ENCODE measurements at regions not wholly inside any gene's neighbourhood (a gene's known extent, or its start where the extent isn't known, plus 50 kb on each side); places are given as distances from the start of the nearest gene placed in this dataset.

DNA sequence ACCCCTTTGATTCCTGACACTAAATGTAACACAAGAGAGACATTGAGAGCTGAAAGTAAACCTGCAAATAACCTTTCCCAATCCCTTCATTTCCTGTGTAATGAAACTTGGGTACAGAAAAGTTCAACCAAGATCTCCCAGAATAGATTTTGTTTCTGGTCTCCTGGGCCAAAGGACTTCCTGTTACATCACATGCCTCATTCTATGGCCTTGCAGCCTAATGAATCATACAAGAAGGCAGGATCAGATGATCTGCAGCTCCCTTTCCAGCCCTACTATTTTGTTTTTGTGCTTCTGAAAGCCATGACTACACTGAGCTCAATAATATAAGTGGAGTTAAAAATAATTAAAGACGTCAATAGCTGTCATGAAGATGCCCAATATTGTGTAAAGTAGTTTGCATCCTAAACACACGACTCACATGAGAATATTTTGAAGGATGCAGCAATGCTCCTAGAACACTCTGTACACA, 73.4 kb upstream of the NOX3 start:
- DNase-seq = peak; percentile 10
- in situ Hi-C loops (cut with HindIII; ENCODE audit: low pct_ligation_motif_present, low pct_unique_long_range_greater_than_20kb, low sequenced_read_pairs) = no loop called here

DNA sequence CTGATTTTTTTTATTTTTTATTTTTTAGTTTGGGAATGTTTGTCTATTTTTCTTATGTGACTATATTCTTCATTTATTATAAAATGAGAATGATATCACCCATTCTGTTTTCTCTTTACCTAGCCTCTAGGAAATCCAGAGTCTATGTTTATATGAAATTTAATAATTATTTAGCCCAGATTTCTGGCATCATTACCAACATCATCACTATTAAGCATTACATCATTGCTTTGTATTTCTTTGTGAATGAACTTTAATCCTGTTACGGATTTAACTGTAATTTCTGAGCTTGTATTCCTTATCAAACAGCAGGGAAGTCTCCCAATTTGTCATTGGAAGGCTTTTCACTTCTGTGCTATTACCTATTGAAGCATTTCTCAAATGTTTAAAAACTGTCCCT, 72.7 kb upstream of the NOX3 start:
- in situ Hi-C loops (cut with HindIII; ENCODE audit: low pct_ligation_motif_present, low pct_unique_long_range_greater_than_20kb, low sequenced_read_pairs) = no loop called here
- no peak for DNase-seq

DNA sequence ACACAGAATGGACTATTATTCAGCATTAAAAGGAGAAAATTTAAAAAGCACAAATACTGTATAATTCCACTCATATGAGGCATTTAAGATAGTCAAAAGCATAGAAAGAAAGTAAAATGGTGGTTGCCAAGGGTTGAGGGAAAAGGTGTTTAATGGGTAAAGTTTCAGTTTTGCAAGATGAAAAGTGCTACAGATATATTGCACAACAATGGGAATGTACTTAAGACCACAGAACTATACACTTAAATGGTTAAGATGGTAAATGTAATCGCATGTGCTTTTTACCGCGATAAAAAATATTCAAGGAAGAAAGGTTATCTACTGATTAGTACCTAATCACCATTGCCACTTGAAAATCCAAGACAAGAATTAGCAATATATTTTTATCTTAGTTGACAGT, 71.8 kb upstream of the NOX3 start:
- in situ Hi-C loops (cut with HindIII; ENCODE audit: low pct_ligation_motif_present, low pct_unique_long_range_greater_than_20kb, low sequenced_read_pairs) = no loop called here
- no peak for DNase-seq

DNA sequence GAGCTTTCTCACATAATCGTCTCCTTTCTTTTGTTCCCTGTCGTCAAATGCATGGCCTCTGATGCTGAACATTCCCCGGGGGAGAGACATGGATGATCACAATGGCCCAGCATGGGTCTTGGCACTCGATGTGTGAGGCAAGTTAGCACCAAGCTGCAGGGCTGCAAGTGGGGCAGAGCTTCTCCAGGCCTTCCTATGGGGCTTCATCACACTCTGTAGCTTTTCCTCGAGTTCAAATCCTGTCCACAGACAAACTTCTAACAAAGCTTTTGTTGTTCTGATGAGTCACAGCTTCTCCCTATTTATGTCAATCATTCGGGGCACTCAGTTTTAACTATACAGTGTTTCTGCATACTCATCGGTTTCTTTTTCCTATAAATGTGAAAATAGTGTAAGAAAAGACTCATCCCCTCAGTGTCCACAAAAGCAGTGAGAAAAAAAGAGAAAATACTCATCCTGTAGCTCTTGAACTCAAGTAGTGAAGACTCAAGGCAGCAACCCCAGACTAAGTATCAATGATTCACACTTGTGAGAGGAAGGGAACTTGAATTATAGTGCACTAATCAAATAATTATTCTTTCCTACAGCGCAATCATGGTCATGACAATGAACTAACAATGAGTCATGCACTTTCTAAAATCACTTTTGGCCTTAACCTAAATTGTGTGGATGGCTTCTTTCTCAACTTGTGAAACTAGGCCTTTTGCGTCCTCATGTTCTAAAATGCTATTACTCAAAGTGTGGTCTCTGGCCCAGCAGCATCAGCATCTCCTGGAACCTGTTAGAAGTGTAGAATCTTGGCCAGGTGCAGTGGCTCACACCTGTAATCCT, 68.4 kb upstream of the NOX3 start:
- in situ Hi-C loops (cut with HindIII; ENCODE audit: low pct_ligation_motif_present, low pct_unique_long_range_greater_than_20kb, low sequenced_read_pairs) = no loop called here
- no peak for DNase-seq

DNA sequence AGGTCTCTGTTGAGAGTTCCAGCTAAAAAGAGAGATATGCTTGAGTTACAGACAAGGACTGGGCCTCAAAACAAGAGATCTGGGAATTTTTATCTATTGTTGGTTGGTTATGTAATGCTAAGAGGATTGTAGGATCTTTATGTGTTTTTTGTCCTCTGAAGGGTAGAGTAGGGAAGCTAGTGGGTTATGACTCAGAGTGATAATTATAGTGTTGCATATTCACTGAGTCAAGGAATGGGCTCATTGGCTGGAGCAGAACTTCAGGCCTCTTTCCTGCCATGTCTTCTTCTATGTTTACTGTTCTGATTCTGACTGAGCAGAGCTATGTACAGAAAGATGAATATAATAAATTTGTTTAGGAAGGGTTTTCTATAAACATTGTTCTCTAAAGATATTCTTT, 66.1 kb upstream of the NOX3 start:
- in situ Hi-C loops (cut with HindIII; ENCODE audit: low pct_ligation_motif_present, low pct_unique_long_range_greater_than_20kb, low sequenced_read_pairs) = no loop called here
- no peak for DNase-seq

DNA sequence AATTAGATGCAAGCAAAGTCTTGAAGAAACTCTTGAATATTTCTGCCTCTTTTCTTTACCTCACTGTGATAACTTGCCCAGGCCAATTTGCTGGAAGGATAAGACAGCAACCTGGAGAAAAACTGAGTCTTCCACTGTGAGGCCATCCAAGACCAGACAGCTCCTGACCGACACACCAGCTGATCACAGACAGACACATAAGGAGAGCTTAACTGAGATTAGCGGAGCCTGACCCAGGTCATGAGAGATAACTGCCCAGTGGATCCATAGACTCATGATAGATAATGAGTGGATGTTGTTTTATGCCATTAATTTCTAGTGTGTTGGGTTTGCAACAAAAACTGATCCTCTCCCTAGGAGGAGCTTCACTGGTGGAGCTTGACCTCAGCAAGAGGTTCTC, 64.4 kb upstream of the NOX3 start:
- DNase-seq = no peak
- in situ Hi-C loops (cut with HindIII; ENCODE audit: low pct_ligation_motif_present, low pct_unique_long_range_greater_than_20kb, low sequenced_read_pairs) = no loop called here

DNA sequence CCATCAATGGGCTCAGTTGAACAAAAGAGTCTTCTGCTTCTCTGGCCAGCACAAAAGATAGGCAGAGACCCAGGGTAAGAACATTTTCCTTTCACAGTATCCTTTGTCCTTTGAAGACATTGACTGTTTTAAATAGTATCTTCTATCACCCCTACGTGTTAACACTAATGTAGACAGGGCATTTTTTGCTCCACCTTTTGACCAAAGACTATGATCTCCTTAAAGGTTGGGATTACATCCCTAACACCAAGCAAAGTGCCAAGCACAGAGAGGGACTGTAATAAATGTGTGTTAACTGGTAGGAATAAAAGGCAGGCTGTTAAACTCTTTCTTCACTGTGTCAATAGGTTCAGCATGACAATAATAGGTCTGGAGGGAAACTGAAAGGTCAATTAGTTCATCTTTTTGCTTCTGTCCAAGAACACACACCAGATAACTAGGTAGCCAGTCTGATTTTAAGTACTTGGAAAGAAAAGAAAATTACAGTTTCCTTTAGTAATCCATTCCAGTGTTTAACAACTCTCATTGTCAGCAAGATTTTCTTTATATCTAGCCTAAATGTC, 63.6 kb upstream of the NOX3 start:
- in situ Hi-C loops (cut with HindIII; ENCODE audit: low pct_ligation_motif_present, low pct_unique_long_range_greater_than_20kb, low sequenced_read_pairs) = no loop called here

DNA sequence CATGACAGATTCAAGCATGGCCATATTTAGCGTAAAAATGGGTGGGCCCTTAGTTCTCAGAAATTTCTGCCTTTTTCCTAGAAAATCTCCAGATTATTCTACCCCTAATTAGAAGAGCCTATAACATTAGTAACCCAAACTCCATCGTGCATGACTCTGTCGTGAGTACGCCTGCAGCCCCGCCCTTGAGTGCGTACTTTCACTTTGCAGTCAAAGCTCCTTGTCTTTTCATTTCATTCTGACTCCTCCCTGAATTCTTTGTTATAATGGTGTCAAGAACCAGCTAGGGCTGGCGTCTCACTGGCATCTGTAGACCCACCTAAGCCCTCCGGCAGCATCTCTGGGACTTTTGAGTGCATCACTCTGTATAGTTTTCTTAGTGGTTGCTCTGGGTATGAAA, 61.7 kb upstream of the NOX3 start:
- in situ Hi-C loops (cut with HindIII; ENCODE audit: low pct_ligation_motif_present, low pct_unique_long_range_greater_than_20kb, low sequenced_read_pairs) = no loop called here
- no peak for DNase-seq

More for the DNA sequence above, 63.6 kb upstream of the NOX3 start:
- DNase-seq = no peak

DNA sequence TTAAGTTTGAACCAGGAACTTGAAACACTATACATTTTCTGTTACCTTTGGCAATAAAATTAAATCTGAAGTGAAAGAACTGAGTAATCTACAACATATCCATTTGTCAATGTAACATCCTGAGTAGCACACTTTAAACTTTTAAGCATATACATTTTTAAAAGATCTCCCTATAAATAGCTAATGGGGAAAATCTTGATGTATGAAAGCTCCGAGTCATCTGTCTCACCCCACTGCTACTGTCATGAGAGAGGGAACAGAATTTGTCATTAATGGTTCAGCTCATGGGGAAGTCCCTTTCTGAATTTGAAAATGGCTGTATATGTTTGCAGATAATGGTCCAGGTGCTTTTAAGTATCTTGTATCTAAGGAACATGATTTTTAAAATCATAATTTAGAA, 55.2 kb upstream of the NOX3 start:
- DNase-seq = no peak
- in situ Hi-C loops (cut with HindIII; ENCODE audit: low pct_ligation_motif_present, low pct_unique_long_range_greater_than_20kb, low sequenced_read_pairs) = no loop called here

DNA sequence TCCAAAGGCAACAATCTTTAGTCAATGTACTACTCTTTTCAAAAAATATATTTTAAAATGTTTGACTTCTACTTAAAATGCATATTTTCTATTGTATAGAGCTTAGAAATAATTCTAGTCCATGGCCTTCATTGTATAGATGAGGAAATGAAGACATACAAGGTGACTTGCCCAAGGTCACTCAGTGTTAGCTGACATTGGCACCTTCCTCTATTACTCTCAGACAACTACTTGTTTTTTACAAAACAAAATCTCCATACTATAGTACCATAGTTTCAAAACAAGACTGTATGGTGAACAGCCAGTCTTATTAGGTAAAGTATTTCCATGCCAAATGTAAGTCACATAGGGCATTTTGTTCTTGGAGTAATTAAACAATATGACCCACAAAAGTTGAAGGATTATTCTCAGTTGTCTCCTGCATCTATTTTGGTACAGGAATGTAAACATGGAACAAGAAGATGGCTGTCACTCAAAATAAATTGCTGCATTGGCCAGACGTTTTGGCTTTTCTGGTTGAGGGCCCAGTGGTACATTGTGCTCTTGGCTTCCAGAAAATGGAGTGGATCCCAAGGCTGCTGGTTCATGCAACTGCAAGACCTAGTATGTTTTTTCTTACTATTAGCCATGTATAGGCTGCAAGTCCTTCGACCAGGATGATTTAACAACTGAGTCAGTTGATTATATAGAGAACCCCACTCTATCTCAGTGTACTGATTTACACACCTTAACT, 54.3 kb upstream of the NOX3 start:
- DNase-seq = no peak
- in situ Hi-C loops (cut with HindIII; ENCODE audit: low pct_ligation_motif_present, low pct_unique_long_range_greater_than_20kb, low sequenced_read_pairs) = no loop called here

DNA sequence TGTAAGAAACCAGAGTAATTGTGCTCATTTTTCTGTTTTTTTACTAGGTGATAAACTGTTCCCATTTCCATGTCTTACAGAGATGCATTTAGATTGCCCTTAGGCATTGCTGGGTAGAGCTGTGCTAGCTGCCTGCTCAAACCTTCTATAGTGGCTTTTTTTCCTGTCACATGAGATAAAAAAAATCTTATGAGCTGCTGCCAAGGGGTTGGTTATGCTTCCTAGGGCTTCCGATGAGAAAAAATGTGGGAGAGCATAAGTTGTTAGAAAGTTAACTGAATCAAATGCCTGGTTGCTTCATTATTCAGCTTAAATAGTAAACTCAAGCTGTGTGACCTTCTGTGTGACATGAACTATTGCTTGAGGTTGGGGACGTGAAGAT, 50.0 kb upstream of the NOX3 start:
- in situ Hi-C loops (cut with HindIII; ENCODE audit: low pct_ligation_motif_present, low pct_unique_long_range_greater_than_20kb, low sequenced_read_pairs) = no loop called here
- DNase-seq = no peak
